K562 (cell line): ENCODE measurements at regions not wholly inside any gene's neighbourhood (a gene's known extent, or its start where the extent isn't known, plus 50 kb on each side); places are given as distances from the start of the nearest gene placed in this dataset.

Experiments used
- CEBPZ ChIP-seq: fragments of 150-350 bp; IDR thresholded peaks from 2 replicates; pipeline ENCODE4 v1.6.1; 2014; ENCODE audit warnings: low read depth, mild to moderate bottlenecking, low read length, borderline replicate concordance
- CHCHD3 ChIP-seq: fragments of 250-450 bp; sonication (Bioruptor Pico); IDR thresholded peaks from 2 replicates; pipeline ENCODE4 v2.1.2; 2022; ENCODE audit warnings: mild to moderate bottlenecking
- DPF2 ChIP-seq: fragments of 450-650 bp; IDR thresholded peaks from 2 replicates; pipeline ENCODE4 v1.6.1; 2016
- EGR1 ChIP-seq: fragments of 450-650 bp; conservative IDR thresholded peaks from 2 replicates; pipeline ENCODE4 v1.6.1; 2017; ENCODE audit warnings: mild to moderate bottlenecking
- EHMT2 ChIP-seq: fragments of 450-650 bp; IDR thresholded peaks from 2 replicates; pipeline ENCODE4 v1.6.1; 2018; ENCODE audit warnings: antibody characterized with exemption
- GTF2A2 ChIP-seq: IDR thresholded peaks from 2 replicates; pipeline ENCODE4 v1.6.1; 2016; ENCODE audit warnings: mild to moderate bottlenecking, missing genetic modification characterization, missing compliant biosample characterization
- HNRNPH1 ChIP-seq: fragments of 200-400 bp; formaldehyde crosslinking; optimal IDR thresholded peaks from 2 replicates; pipeline ENCODE3; 2017; ENCODE audit warnings: low read depth, mild to moderate bottlenecking, low read length, moderate library complexity
- LEF1 ChIP-seq: fragments of 450-650 bp; IDR thresholded peaks from 2 replicates; pipeline ENCODE4 v1.6.1; 2016; ENCODE audit warnings: mild to moderate bottlenecking
- PTBP1 ChIP-seq: fragments of 200-400 bp; formaldehyde crosslinking; IDR thresholded peaks from 2 replicates; pipeline ENCODE4 v1.6.1; 2017; ENCODE audit warnings: low read depth, low read length
- SIN3A ChIP-seq, 2 experiments: fragments of 150-350 bp in 1 of 2; IDR thresholded peaks; 2 replicates each; pipeline ENCODE4 v1.6.1; 2011 to 2016; ENCODE audit warnings: borderline replicate concordance in 2 of 2, low read depth in 2 of 2, low read length in 2 of 2, mild to moderate bottlenecking in 2 of 2, moderate library complexity in 2 of 2; ENCODE audit not compliant: control insufficient read depth in 1 of 2
- TAL1 ChIP-seq: fragments of 450-650 bp; IDR thresholded peaks from 2 replicates; pipeline ENCODE4 v1.6.1; 2016; ENCODE audit warnings: mild to moderate bottlenecking
- ZBTB34 ChIP-seq: fragments of 250-450 bp; sonication (Bioruptor Pico); IDR thresholded peaks from 2 replicates; pipeline ENCODE4 v1.8.0; 2021; ENCODE audit warnings: mild to moderate bottlenecking, moderate library complexity
- ZBTB8A ChIP-seq: fragments of 450-650 bp; IDR thresholded peaks from 2 replicates; pipeline ENCODE4 v1.6.1; 2018; ENCODE audit warnings: mild to moderate bottlenecking, moderate library complexity; ENCODE audit not compliant: partially characterized antibody
- ZNF407 ChIP-seq: fragments of 450-650 bp; IDR thresholded peaks from 2 replicates; pipeline ENCODE4 v1.6.1; 2016; ENCODE audit warnings: low read depth
- ZNF431 ChIP-seq: sonication (generic); formaldehyde crosslinking; IDR thresholded peaks from 2 replicates; pipeline ENCODE4 v1.8.0; 2022; ENCODE audit warnings: mild to moderate bottlenecking, missing genetic modification reagents

- no peak for TF ChIP-seq ZNF407
- TF ChIP-seq TAL1, result no peak
- TF ChIP-seq DPF2, result peak; percentile 18; the same call in 1 of the 2 replicates
- no peak for TF ChIP-seq LEF1
- 0 out of 2 replicates have a peak, but pooled peaks have one; percentile 12 for TF ChIP-seq CEBPZ
- no peak for TF ChIP-seq ZBTB8A
- no peak for TF ChIP-seq HNRNPH1
- peak; percentile 76 for TF ChIP-seq ZNF431 (CRISPR knock-in tag)
- TF ChIP-seq EGR1, result no peak; the same call in 1 of the 2 replicates
- TF ChIP-seq SIN3A (IDR thresholded peaks at IDR 0.05; ENCODE audit: borderline replicate concordance in 2 of 2, control insufficient read depth in 1 of 2, low read depth in 2 of 2, low read length in 2 of 2), result peak; percentile 45 to 81; a peak in 3 of 4 replicates
- peak; percentile 76; the same call in 1 of the 2 replicates for TF ChIP-seq ZBTB34
- no peak for TF ChIP-seq EHMT2
- peak; percentile 94 for TF ChIP-seq PTBP1
- TF ChIP-seq GTF2A2 (tag), result no peak
- TF ChIP-seq CHCHD3, result peak; percentile 99
Measured at GRCh38 chr6:27133281-27134227, 113.9 kb upstream of the PRSS16 start (continued).
